ENCODE measurements at regions not wholly inside any gene's neighbourhood (a gene's known extent, or its start where the extent isn't known, plus 50 kb on each side); places are given as distances from the start of the nearest gene placed in this dataset.
"Not testable (repeated sequence)": the region's sequence is repeated elsewhere in the genome, so short reads cannot be mapped to it uniquely, and the experiment has no call there.

DNA sequence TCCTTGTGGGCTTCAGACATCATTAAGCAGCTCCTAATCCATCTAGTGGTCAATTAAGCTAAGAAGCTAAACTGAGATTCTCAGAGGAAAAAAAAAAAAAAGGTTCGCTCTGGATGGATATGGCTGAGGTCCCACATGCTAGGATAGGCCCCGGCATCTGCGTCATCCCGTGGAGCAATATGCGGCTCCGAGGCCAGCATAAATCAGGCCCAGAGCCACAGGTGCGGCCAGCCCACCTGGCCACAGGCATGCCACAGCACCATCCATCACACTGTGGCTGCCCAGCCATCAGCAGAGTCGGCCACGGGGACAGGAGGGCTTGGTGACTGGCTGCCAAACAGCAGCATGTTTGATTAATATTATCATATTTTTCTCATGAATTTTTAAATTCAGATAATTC is 106.9 kb upstream of the TIAM1 start:
- DNase-seq = no peak

DNA sequence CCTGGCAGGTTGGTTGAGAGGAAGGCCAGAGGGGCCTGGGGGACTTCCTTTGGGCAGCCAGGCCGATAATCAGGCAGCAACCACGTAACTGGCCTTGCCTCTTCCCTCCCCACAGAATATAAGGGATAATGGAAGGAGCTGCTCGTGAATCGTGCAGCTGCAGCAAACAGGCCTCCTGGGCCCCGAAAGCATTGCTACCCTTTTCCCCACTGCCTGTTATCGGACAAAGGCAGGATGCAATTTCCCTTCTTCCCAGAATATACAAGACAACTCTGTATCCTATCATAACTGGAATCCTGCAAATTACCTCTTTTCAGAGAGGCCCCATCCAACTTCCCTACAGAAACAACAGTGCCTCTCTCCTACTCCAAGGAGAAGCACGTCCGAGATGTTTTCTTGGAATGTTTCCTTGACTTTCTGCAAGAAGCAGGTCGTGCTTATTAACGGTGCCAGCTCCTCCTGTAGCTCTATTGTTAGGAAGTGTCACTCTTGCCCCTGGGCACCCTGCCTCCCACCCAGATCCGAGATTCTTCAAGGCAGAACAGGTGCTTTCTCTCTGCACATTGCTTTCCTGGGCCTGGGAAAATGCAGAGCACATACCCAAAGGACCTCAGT is 106.0 kb upstream of the TIAM1 start:
- DNase-seq = no peak

DNA sequence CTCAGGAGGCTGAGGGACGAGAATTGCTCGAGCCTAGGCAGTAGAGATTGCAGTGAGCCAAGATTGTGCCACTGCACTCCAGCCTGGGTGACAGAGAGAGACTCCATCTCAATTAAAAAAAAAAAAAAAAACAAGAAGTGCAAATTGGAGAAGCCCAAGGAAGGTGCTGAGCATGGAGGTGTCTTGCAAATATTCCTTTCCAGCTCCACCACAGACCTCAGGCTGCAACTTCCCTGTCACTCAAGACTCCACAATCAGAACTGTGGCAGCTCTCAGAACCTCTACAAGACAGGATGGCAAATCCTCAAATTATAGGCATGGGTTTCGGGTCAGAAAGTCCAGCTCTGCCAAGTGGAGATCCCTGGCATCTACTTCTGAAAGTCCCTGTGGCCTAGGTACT is 104.4 kb upstream of the TIAM1 start:
- DNase-seq = no peak

DNA sequence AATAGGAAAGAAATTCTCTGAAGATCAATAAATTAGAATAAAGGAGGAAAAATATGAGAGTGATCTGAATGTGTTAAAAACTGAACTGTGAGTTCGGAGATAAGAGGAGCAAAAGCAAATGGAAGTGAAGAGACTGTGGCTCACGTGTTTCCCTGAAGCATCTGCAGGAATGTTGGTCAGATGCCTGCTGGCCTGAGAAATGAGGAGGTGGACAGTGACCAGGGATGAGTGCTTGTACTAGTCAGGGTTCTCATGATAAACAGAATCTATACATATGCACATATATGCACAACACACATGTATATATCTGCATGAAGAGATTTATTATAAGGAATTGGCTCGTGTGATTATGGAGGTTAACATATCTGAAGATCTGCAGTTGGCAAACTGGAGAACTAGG is 103.4 kb upstream of the TIAM1 start:
- no peak for DNase-seq

DNA sequence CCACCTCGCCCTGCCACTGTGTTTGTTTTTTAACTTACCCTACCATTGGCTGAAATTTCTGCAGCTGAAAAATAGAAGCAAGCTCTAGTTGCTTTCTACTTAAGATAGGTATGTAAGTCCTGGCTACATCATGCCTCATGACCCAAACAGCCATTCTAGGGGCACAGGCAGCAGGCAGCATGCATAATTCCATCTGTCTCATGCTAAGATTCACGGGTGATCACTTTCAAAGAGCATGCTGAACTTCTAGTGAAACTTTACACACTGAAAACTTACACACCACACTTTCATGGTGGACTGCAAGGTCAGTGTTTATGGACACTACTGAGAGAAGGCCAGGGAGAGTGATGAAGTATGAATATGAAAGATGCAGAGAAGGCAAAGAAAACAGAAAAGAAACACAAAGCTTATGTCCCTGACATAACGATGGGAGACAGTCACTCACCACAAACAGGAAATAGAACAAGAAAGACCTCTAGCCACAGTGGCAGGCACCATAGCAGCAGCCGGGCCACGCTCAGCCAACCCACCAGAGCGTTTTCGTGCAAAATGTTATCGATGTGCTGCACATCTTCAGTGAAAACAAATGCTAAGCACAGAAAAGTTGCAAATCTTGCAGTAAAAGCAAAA is 102.3 kb upstream of the TIAM1 start:
- no peak for DNase-seq

DNA sequence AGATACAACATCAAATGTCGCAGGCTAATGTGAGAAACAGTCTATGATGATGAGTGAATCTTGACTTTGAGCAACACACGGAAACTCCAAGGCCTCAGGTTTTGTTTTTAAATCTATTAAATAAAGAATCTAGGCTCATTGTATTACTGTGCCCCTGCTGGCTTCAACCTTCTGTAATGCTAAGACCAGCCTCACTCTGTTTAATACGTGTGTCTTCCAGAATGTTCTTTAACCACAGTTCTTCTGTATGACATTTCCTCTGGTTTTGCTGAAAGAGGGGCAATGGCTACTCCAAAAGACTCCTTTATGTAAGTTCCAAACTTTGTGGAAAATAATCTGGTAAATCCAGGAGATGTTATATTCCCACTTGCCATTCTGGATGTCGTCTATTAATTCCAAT is 101.1 kb upstream of the TIAM1 start:
- DNase-seq = no peak

DNA sequence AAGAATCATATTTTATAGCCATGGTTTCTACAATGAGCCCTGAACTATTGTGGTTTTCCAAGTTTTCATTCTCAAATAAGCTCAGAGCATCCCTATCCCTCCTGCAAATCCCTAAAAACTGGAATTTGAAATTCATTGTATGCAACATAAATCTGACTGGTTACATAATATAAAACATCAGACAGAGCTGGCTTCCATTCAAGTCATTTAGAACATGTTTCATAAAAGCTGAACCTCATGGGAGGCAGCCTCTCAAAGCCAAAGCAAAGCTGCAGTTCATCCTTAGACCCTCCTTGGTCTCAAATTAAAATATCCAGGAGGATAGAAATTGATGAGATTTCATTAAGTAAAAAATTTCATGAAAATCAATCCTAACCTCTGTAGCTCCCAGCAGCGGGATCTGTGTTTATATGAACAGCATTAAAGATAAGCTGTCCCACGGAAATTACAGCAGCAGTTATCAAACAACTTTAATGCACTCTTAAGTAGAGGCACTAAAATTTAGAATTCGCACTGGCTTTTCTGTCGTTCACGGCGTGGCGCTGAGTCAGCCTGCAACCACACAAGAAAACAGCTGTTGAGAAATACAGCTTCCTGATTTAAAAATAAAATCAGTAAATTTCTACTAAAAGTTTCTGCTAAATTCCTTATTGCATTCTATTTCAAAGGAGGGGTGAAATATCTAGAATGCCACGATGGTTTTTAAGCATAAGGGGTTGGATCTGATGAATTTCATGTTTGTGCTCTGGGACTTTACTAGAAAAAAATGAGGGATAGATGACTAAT is 99.9 kb upstream of the TIAM1 start:
- no peak for DNase-seq

DNA sequence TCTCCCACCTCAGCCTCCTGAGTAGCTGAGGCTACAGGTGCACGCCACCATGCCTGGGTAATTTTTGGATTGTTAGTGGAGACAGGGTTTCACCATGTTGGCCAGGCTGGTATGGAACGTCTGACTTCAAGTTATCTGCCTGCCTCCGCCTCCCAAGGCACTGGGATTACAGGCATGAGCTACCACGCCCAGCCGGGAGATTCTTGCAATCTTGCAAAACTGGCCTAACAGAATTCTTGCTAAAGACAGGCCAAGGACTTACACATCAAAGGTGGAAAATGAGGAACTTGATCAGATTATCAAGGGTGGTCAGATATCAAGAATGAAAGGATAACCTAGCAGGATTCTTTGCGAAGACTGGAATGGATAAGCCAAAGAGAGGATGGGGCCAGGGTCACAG is 98.3 kb upstream of the TIAM1 start:
- no peak for DNase-seq

DNA sequence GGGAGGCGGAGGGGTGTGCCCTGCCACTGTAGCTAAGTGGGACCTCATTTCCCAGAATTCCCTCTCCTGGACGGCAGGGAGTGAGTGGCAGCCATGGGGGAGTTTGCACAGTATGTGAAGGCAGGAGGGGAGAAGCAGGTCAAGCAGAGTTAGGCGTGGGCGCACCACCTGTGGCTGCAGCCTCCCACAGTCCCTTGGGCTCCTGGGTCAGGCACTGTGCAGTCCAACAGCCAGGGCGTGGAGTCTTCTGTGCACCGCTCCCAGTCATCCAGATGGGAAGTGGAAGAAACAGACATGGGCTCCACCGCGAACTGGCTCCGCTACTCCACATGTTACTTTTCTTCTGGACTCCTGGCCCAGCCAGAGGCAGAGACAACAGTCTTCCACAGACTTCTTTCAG is 85.4 kb upstream of the TIAM1 start:
- no peak for DNase-seq

DNA sequence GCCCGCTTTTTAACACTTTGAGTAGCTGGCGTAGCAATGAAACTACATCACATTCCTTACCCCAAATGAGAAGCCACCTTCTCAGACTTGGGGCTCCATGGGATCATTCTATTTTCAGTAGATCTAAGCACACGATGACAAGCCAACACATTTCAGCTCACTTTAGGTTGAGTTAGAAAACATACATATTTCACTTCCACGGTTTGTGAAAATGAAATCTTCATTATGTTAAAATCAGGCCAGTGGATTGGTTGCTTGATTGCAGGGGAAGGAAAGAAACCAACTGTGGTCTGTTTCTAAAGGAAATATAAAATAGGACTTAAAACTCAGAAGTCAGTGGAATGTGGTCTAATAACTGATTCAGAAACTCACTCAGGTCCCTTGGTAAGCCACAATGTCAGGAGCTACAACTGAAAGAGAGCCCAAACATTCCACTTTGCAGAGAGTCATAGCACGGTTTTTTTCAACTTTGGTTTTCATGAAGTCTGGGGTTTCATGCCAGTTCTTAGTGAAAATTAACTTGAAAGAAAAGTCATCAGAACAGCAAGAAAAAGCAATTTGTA is 82.3 kb upstream of the TIAM1 start:
- no peak for DNase-seq

DNA sequence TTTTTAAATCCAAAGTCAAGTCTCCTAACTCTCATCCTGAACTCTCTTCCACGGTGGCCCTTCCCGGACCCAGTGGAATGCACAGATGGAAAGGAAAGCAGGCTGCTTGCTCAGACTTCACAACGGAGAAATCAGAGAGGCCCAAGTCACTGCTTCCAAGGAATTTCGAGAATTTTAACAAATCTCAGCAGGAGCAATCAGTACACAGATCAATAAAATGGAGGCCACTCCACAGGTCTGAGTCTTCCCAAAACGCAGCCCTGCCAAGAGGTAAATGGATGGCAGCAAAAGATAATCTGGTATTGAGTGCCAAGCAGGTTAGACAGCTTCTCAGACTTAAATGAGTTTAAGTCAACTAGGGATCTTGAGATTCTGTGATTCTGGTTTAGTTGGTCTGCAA is 81.1 kb upstream of the TIAM1 start:
- no peak for DNase-seq

DNA sequence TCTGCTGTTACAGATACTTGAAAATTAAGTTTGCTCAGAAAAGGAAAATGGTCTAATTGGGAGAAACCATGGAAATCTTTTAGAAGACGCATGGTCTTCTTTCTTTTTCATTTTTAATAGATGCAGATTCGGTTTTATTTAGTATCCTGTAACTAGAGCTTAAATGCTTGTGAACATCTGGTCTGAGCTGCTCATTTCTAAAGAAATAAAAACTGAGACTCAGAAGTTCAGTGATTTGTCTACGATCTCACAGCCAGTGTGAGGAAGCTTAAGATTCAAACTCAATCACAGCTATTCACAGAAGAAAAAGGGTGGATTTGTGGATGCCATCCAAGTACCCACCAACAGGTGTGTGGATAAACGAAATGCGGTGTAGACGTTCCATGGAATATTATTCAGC is 80.0 kb upstream of the TIAM1 start:
- no peak for DNase-seq

DNA sequence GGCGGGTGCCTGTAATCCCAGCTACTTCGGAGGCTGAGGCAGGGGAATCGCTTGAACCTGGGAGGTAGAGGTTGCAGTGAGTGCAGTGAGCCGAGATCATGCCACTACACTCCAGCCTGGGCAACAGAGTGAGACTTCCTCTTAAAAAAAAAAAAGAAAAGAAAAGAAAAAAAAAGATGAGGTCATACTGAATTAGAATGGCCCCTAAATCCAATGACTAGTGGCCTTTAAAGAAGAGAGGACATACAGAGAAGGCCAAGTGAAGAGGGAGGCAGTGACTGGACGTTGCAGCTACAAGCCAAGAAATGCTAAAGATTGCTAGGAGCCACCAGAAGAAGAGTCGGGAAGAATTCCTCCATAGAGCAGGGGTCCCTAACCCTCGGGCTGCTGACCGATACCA is 76.9 kb upstream of the TIAM1 start:
- no peak for DNase-seq

DNA sequence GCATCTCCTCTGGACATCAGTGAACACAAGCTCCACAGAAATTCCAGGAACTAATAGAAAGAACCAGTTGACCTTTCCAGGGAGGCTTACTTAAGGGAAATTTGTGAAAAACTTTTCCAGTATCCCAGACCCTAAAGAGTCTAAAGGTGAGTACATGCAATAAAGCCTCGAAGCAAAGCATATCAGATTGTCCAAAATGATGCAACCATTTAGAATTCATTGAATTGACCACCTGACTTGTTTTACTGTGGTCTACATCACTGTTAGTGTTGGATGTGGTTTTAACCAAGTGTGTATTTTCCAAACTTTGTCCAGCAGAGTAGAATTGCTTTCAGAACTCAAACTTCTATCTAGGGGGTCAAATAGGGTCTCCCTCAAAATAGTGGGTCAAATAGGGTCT is 76.3 kb upstream of the TIAM1 start:
- DNase-seq = no peak

DNA sequence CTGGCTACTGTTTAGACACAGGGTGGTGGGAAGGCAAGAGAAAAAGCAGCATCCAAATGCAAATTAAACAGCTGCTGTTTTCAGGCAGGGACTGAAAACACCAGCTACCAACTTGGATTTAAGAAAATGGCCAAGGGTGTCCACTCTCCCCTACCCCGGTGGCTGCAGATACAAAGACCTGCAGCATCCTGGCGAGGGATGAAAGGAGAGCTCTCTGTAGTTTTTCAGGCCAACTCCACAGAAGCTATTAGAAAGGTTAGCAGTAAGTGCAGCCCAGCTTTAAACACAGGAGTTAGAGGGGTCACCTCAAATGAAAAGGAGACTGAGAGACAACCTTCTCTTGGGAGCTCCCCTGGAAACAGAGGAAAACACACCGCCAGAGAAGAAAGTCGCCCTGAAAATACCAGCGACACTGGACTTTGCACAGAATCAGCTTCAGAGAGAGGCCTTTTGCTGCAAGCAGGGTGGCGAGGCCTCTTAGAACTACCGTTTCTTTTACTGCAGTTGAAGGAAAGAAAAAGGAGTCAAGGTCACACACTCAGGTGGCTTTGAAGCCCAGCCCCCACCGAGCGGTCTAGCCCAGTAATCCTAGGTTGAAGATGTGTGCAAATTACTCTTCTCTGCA is 74.4 kb upstream of the TIAM1 start:
- no peak for DNase-seq

DNA sequence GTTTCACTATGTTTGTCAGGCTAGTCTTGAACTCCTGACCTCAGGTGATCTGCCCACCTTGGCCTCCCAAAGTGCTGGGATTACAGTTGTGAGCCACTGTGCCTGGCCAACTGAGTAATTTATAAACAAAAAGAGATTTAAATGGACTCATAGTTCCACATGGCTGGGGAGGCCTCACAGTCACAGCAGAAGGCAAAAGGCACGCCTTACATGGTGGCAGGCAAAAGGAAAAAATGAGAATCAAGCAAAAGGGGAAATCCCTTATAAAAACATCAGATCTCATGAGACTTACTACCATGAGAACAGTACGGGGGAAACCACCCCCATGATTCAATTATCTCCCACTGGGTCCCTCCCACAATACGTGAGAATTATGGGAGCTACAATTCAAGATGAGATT is 73.2 kb upstream of the TIAM1 start:
- not testable (repeated sequence) for DNase-seq

DNA sequence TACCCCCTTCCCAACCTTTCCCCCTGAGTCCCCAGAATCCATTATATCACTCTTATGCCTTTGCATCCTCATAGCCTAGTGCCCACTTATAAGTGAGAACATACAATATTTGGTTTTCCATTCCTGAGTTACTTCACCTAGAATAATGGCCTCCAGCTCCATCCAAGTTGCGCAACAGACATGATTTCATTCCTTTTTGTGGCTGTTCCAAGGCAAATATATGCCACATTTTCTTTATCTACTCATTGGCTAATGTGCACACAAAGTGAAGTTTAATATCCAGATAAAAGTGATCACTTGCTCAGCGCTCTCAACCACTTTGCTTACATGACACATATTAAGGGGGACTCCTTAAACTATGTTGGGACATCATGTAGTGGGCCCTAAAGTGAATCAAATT is 72.4 kb upstream of the TIAM1 start:
- no peak for DNase-seq

DNA sequence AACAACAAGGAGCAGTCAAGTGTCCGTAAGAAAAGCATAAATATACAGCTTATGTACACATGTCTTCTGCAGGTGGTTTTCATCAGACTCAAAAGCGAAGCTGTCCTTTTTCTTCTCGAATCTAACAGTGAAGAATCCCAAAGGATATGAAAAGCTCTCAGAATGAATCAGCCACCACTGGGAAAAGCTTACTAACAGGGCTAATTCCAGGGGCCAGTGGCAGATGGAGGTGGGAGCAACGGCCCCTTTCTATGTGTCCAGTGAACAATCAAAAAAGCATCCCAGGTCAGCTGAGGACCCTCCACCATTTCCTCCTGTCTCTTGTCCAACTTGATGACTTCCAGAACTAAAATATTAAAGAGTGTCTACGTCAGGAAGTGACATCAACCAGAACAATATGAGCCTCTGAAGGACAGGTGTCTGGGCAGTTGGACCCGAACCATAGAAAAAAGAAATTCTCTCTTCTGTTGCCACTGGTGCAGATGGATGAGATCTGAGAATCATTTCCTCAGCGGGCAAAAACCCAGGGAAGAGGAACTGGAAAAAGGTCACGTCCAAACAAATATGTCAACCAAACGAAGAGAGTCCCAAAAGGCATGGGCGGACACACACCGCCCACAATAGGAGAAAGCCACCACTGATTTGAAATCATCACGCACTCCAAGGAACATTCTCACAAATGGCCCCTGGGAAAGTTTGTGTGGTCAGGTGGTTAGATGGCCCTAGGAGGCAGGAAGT is 70.4 kb upstream of the TIAM1 start:
- DNase-seq = no peak

DNA sequence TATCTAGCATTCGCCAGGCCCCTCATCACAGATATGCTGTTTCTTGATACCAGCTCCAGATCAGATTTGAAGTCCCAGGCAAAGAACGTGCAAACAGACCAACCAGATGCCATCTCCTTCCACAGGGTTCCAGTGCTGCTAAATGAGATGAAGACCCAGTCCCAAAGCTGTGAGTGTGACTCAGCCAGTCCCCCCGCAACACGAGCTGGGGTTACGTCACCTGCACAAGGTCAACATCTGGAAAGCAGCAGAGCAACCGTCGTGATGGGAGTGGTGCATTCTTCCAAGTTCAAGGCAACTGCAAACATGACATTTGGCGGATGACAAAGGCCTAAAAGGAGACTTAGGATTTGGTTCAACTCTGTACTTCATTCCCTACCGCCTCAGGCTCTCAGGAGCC is 69.6 kb upstream of the TIAM1 start:
- DNase-seq = no peak

DNA sequence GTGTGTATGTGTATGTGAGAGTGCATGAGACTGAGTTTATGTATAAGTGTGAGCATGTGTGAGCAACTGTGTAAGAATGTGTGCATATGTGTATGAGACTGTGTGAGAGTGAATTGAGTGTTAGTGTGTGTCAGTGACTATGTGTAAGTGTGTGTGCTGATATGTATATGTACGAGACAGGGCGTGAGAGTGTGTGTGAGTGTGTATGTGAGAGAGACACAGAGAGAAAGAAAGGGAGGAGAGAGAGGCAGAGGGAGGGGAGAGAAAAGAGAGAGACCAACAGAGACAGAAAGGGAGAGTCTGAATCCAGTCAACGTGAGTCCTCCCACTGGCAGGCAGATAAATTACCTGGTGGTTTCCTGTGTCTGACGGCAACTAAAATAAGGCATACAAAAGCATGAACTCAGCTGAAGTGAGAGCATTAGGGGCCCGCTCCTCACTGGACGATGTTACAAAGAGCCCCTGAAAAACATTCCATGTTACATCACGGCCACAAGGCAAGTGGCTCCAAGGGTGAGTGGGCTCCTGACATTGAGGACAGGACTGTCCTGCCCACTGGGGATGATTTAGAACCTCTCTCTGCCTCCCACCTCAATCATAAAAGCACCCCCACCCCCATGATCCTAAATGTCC is 66.6 kb upstream of the TIAM1 start:
- no peak for DNase-seq

DNA sequence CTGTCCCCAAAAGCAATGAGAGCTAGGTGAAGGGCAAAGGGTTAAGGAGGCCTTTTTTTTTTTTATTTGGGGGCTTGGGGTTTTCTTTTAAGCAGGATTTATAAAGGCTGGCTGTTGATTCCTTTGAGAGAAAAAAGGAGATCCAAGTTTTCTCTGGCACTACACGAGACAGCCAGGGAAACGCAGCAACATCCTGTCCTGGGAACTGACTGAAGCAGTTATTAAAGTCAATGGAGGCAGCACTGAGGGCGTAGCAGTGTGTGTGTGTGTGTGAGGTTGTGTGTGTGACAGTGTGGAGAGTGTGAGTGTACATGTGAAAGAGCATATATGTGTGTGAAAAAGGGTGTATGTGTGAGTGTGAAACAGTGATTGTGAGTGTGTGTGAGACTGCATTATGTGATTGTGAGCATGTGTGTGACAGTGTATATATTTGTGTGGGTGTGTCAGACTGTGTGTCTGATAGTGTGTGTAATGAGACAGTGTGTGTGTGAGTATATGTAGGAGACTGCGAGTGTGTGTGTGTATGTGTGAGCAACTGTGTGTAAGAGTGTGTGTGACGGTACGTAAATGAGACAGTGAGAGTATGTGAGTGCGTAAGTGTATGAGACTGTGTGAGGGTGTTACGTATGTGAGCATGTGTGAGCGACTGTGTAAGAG is 65.9 kb upstream of the TIAM1 start:
- DNase-seq = no peak

All from occipital lobe (tissue), 1 donor.